ENCODE measurements at regions not wholly inside any gene's neighbourhood (a gene's known extent, or its start where the extent isn't known, plus 50 kb on each side); places are given as distances from the start of the nearest gene placed in this dataset.
"Not testable (repeated sequence)": the region's sequence is repeated elsewhere in the genome, so short reads cannot be mapped to it uniquely, and the experiment has no call there.

DNA sequence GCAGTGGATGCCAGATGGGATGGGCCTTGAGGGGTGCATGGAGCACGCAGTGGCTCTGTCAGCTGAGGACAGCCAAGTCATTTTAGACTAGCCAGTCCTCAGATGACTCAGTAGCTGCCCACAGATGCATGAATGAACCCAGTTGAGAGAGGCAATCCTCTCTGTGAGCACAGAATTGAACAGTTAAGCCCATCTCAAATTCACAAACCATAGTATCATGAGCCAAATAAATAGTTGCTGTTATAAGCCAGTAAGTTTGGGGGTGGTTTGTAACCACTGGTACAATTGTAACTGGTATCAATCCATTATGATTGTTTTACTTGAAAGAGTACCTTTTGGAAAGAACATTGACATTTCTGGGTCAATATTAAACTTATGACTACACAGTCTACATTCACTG lies 120.0 kb upstream of the NEK3 start:
- intact Hi-C loops (cut with DNase I); DNase-seq; H3K9me3 ChIP-seq; H3K4me3 ChIP-seq; H3K36me3 ChIP-seq; H3K4me1 ChIP-seq; H3K27me3 ChIP-seq; ATAC-seq; H3K27ac ChIP-seq: not testable (repeated sequence)
- no CpG with 5 or more reads among the region's 1 CpG for WGBS, 4 donors

DNA sequence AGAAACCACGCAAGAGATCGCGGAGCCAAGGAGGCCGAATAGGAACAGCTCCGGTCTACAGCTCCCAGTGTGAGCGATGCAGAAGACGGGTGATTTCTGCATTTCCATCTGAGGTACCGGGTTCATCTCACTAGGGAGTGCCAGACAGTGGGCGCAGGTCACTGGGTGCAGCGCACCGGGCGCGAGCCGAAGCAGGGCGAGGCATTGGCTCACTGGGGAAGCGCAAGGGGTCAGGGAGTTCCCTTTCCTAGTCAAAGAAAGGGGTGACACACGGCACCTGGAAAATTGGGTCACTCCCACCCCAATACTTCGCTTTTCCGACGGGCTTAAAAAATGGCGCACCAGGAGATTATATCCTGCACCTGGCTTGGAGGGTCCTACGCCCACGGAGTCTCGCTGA lies 94.9 kb upstream of the NEK3 start:
- ATAC-seq; DNase-seq; H3K36me3 ChIP-seq; H3K27me3 ChIP-seq; intact Hi-C loops (cut with DNase I); H3K9me3 ChIP-seq; H3K4me1 ChIP-seq; H3K4me3 ChIP-seq; H3K27ac ChIP-seq: not testable (repeated sequence)
- WGBS, 4 donors, result 96 to 98% (median 96%) methylated on average over 22 to 24 of the region's 24 CpGs

DNA sequence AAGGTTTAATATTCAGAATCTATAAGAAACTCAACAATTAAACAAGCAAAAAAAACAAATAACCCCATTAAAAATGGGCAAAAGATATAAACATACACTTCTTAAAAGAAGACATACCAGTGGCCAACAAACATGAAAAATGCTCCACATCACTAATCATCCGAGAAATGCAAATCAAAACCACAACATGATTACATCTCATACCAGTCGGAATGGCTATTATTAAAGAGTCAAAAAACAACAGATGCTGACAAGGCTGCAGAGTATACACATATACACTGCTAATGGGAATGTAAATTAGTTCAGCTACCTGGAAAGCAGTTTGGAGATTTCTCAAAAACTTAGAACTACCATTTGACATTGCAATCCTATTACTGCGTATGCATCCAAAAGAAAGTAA lies 81.4 kb upstream of the NEK3 start:
- H3K36me3 ChIP-seq; intact Hi-C loops (cut with DNase I); H3K4me3 ChIP-seq; H3K9me3 ChIP-seq; H3K4me1 ChIP-seq; DNase-seq; H3K27ac ChIP-seq; ATAC-seq; H3K27me3 ChIP-seq: not testable (repeated sequence)
- WGBS, 4 donors, result 82 to 92% (median 91%) methylated on average over 3 of the region's 3 CpGs

DNA sequence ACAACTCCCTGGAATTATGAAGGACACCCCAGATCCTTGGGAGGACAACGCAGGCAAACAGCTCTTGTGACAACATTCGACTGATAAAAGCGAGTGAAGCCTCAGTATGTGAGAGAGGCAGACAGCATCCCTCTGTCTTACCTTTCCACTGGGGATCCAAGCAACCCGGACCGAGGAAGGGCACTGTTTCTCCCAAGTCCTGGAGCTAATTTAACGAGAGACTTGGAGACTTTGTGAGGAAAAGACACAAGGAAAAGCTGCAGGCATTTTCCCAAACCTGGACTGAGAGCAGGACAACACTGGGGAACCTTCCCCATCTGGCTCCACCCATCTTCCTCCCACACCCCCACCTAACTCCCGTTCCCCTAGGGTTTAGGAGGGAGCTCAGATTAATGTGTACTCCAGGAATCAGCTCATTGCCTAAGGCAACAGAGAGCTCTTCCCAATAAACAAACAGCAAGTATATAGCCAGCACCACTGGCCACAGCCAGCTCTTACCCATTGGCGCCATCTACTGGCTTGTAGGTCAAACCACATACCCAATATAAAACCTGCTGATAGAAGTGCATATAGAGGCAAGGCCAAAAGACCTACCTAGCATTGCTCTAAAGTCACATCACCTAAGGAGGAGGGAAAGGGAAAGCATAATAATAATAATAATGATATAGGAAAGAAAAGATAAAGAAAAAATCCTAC lies 76.7 kb upstream of the NEK3 start:
- peak; percentile 87 to 96 (median 92) for ATAC-seq
- peak in 4 of 5 donors; percentile 43 to 53 (median 52) for DNase-seq
- H3K27me3 ChIP-seq; H3K9me3 ChIP-seq; H3K27ac ChIP-seq; intact Hi-C loops (cut with DNase I); H3K4me1 ChIP-seq; H3K36me3 ChIP-seq: not testable (repeated sequence)
- 4 to 30% (median 16%) methylated on average over 2 to 5 of the region's 8 CpGs for WGBS, 4 donors
- TF ChIP-seq, protein P1, sequence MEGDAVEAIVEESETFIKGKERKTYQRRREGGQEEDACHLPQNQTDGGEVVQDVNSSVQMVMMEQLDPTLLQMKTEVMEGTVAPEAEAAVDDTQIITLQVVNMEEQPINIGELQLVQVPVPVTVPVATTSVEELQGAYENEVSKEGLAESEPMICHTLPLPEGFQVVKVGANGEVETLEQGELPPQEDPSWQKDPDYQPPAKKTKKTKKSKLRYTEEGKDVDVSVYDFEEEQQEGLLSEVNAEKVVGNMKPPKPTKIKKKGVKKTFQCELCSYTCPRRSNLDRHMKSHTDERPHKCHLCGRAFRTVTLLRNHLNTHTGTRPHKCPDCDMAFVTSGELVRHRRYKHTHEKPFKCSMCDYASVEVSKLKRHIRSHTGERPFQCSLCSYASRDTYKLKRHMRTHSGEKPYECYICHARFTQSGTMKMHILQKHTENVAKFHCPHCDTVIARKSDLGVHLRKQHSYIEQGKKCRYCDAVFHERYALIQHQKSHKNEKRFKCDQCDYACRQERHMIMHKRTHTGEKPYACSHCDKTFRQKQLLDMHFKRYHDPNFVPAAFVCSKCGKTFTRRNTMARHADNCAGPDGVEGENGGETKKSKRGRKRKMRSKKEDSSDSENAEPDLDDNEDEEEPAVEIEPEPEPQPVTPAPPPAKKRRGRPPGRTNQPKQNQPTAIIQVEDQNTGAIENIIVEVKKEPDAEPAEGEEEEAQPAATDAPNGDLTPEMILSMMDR (IDR thresholded peaks at IDR 0.05), result peak; percentile 56 to 73 (median 66)
- H3K4me3 ChIP-seq, result peak overlapping the region in 4 of 12 donors; percentile 6 to 28 (median 14)

DNA sequence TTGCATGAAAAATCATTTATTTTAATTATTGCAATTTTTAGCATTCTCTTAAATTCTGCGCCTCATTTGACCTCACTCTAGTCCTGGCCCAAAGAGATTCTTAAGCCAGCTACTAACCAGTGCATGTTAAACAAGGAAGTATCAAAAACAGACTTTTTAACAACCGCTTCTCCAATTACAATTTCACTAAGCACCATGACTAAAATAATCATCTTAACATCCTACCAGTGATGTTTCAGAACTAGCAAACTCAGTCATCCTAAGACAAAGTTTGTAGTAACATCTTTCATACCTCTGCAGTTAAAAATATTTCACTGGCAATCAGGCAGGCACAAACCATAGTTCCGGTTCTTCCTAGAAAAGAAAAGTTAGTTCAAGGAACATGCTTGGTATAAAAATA lies 75.5 kb upstream of the NEK3 start:
- 81 to 92% (median 87%) methylated on average over 2 to 3 of the region's 3 CpGs for WGBS, 4 donors
- ATAC-seq; intact Hi-C loops (cut with DNase I): not testable (repeated sequence)

DNA sequence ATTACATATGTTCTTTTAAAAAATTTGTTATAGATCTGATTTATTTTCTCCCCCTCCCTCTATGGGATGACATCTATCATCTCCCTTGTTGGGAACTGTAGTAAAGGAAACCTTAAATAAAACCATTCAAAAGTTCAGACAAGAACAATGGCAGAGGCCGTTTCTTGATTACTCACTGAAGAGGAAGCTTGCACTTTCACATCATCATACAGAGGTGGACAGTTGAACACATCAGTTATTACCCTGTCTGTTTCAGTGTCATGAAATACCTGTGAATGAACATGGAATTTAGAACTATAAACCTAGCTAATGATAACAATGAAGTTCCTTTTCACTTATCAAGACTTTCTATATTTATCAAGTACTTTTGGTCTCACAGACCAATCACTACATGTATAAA lies 63.7 kb upstream of the NEK3 start:
- ATAC-seq; H3K27ac ChIP-seq; H3K4me3 ChIP-seq; intact Hi-C loops (cut with DNase I); H3K9me3 ChIP-seq; H3K27me3 ChIP-seq; H3K4me1 ChIP-seq; H3K36me3 ChIP-seq; DNase-seq: not testable (repeated sequence)
- 39 to 60% (median 57%) methylated on average over 1 of the region's 1 CpG for WGBS, 4 donors

More for the DNA sequence above, 75.5 kb upstream of the NEK3 start:
- not testable (repeated sequence) for H3K4me3 ChIP-seq, DNase-seq, H3K4me1 ChIP-seq, H3K36me3 ChIP-seq, H3K27me3 ChIP-seq, H3K9me3 ChIP-seq, H3K27ac ChIP-seq

DNA sequence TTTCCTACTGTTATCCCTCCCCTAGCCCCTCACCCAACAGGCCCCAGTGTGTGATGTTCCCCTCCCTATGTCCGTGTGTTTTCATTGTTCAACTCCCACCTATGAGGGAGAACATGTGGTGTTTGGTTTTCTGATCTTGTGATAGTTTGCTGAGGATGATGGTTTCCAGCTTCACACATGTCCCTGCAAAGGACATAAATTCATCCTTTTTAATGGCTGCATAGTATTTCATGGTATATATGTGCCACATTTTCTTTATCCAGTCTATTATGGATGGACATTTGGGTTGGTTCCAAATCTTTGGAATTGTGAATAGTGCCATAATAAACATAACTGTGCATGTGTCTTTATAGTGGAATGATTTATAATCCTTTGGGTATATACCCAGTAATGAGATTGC lies 54.5 kb upstream of the NEK3 start:
- not testable (repeated sequence) for H3K36me3 ChIP-seq, H3K27ac ChIP-seq, H3K4me3 ChIP-seq, H3K27me3 ChIP-seq, DNase-seq, ATAC-seq, H3K9me3 ChIP-seq, H3K4me1 ChIP-seq
- intact Hi-C loops (cut with DNase I), result loop anchor here in 1 of 10 donors (10.0 kb wide), 1 partner anchor 319 kb away; no protein-coding TSS in a partner anchor
- 86 to 92% (median 88%) methylated on average over 1 of the region's 1 CpG for WGBS, 4 donors

DNA sequence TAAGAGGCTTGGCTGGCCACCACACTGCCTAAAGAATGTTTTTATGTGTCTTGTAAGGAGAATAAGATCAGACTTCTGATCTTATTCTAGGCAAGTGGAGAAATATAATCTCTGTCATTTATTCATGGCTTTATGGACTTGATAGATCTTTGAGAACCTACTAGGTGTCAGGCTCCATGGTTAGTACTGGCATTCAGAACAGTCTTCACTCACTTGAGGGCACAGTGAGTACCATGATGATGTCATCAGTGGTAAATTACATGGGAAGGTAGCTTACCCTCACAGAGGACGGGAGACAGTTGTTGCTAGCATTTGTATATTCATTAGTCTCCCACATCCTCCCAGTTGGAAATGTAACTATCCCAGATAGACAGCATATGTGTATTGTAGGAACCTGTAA lies 53.5 kb upstream of the NEK3 start:
- WGBS, 4 donors, result 47 to 78% (median 65%) methylated on average over 1 of the region's 1 CpG
- not testable (repeated sequence) for H3K4me3 ChIP-seq, H3K9me3 ChIP-seq, H3K27me3 ChIP-seq, H3K4me1 ChIP-seq, ATAC-seq, H3K27ac ChIP-seq, DNase-seq, H3K36me3 ChIP-seq
- intact Hi-C loops (cut with DNase I), result loop anchor here in 1 of 10 donors (10.0 kb wide), 1 partner anchor 318 kb away; no protein-coding TSS in a partner anchor

DNA sequence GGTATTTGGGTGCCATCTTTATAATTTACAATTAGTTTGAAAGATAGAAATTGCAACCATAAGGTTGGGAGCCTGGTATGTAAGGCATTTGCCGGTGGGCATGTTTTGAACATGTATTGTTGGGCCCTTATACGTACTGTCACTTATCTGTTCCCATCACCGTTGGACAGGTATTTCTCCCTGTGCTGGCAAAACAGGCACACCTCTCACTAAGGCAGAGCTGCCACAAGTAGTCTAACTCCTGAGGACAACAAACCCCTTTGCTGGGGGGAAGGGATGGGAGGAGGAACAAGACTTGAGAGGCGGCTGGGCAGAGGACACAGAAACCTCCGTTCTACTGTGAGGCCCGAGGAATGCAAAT lies 52.0 kb upstream of the NEK3 start:
- not testable (repeated sequence) for H3K27me3 ChIP-seq, ATAC-seq, DNase-seq, H3K36me3 ChIP-seq, H3K4me3 ChIP-seq, H3K9me3 ChIP-seq, H3K27ac ChIP-seq, H3K4me1 ChIP-seq
- intact Hi-C loops (cut with DNase I), result loop anchor here in 1 of 10 donors (10.0 kb wide), 1 partner anchor 317 kb away; no protein-coding TSS in a partner anchor
- WGBS, 4 donors, result 70 to 76% (median 73%) methylated on average over 6 of the region's 6 CpGs

DNA sequence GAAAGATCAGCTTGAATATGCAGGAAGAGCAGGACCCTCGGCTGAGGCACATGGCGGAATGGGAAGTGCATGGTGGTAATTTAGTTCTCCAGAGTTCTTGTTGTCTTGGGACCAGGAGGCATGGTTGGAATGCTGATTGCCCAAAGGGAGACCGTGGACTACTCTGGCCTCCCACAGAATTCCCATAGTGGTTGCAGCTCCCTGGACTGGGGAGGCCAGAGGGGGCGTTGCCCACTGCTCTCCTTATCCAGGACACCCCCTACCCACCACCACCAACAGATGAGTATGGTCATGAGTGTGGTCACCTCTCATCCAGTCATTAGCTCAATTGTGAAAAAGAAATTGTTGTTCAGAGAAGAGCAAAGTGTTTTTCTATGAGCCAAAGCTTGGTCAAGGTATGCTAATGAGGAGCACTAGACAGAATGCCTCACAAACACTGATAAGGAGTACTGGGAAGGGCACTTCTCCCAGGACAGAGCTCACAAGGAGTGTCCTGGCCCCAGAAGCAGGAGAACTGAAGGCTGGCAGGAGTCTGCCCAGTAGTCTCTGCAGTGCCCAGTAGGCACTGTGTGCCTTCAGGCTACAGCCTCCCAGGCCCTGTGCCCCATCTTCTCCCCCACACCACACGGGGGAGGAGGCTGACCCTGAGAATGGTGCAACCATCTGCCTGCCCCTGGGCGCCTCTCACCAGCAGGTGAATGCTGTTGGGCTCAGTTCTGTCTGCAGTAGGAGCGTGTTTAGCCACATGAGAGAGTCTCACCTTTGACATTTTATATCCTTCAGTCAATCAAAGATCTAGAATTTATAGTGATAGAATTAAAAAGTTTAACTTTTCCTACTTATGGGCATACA lies 51.4 kb upstream of the NEK3 start:
- ATAC-seq, result not testable (repeated sequence)
- intact Hi-C loops (cut with DNase I), result loop anchor here in 1 of 10 donors (10.0 kb wide), 1 partner anchor 316 kb away; no protein-coding TSS in a partner anchor
- WGBS, 4 donors, result 76 to 88% (median 85%) methylated on average over 5 to 7 of the region's 7 CpGs

More for the DNA sequence above, 51.4 kb upstream of the NEK3 start:
- H3K9me3 ChIP-seq, H3K4me1 ChIP-seq, H3K27ac ChIP-seq, H3K36me3 ChIP-seq, DNase-seq, H3K27me3 ChIP-seq, H3K4me3 ChIP-seq: not testable (repeated sequence)
